PC-3 (cell line): ENCODE measurements at regions not wholly inside any gene's neighbourhood (a gene's known extent, or its start where the extent isn't known, plus 50 kb on each side); places are given as distances from the start of the nearest gene placed in this dataset.

Experiments used
- CTCF ChIP-seq: fragments of 300-600 bp; sonication (generic); conservative IDR thresholded peaks from 2 replicates; pipeline ENCODE4 v1.5.1; 2017; ENCODE audit warnings: antibody characterized with exemption, low read depth, mild to moderate bottlenecking, low read length
- EZH2 ChIP-seq: fragments of 300-600 bp; sonication (generic); IDR thresholded peaks from one replicate; pipeline ENCODE4 v1.6.1; 2017; ENCODE audit warnings: antibody characterized with exemption, mild to moderate bottlenecking, low read length; ENCODE audit not compliant: unreplicated experiment

DNA sequence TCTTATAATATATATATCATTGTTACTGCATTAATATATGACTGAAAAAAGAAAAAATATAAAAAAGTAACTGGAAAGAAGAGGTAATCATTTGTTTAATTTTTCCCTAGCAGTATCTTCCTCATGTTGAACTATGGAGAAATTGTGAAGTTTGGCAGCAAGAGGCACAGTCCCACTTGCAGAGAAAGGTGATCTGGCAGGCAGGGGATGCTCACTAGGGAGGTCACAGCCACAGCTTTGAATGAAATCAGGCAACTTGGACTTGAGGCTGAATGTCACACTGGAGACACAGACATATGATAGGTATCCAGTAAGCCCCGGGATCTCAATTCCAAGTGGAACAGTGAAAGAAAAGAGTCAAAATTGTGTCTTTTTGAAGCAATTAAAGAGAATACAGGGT lies 149.9 kb upstream of the RORA start:
- TF ChIP-seq CTCF (no peak), EZH2 (no peak)
